SU-DHL-6 (cell line): ENCODE measurements at regions not wholly inside any gene's neighbourhood (a gene's known extent, or its start where the extent isn't known, plus 50 kb on each side); places are given as distances from the start of the nearest gene placed in this dataset.

Experiments
- H2AFZ ChIP-seq: fragments of 200-600 bp; sonication (generic); 2 replicates; pipeline ENCODE4 v1.6.1; 2014; ENCODE audit warnings: low read depth, mild to moderate bottlenecking, moderate library complexity, mixed read lengths, antibody characterized with exemption, low read length; ENCODE audit not compliant: severe bottlenecking
- H3F3A ChIP-seq: fragments of 200-600 bp; shearing (Covaris generic); 2 replicates; pipeline ENCODE4 v1.6.0; 2016; ENCODE audit warnings: antibody characterized with exemption, mild to moderate bottlenecking; ENCODE audit not compliant: insufficient read depth
- H3K27ac ChIP-seq: fragments of 200-600 bp; sonication (generic); 2 replicates; pipeline ENCODE4 v1.5.1; 2016; ENCODE audit warnings: low read depth, mild to moderate bottlenecking, low read length, moderate library complexity, mixed read lengths
- H3K27me3 ChIP-seq: fragments of 200-600 bp; sonication (generic), shearing (Covaris generic); 2 replicates; pipeline ENCODE4 v1.6.0; 2014; ENCODE audit warnings: mild to moderate bottlenecking, low read length
- H3K36me3 ChIP-seq: fragments of 200-600 bp; sonication (generic); 2 replicates; pipeline ENCODE4 v1.6.1; 2014; ENCODE audit warnings: mild to moderate bottlenecking, low read length, mixed read lengths
- H3K4me2 ChIP-seq: fragments of 300-600, 200-600 bp; shearing (Covaris generic), sonication (generic); 2 replicates; pipeline ENCODE4 v1.6.0; 2014; ENCODE audit warnings: low read length, low read depth, mild to moderate bottlenecking; ENCODE audit not compliant: poor library complexity, severe bottlenecking
- H3K4me3 ChIP-seq: fragments of 200-600 bp; sonication (generic); 2 replicates; pipeline ENCODE4 v1.5.1; 2014; ENCODE audit warnings: antibody characterized with exemption, low read length, mild to moderate bottlenecking, mixed read lengths; ENCODE audit not compliant: insufficient read depth, poor library complexity, severe bottlenecking
- H3K79me2 ChIP-seq: fragments of 200-600 bp; sonication (generic); 2 replicates; pipeline ENCODE4 v1.6.1; 2014; ENCODE audit warnings: mild to moderate bottlenecking, low read length, moderate library complexity; ENCODE audit not compliant: insufficient read depth
- H3K9ac ChIP-seq: fragments of 200-600 bp; sonication (generic); 2 replicates; pipeline ENCODE4 v1.7.0; 2014; ENCODE audit warnings: mild to moderate bottlenecking, low read length
- H3K9me2 ChIP-seq: fragments of 200-600 bp; sonication (generic); replicated peaks from 2 replicates; pipeline ENCODE4 v1.6.1; 2014; ENCODE audit warnings: low read length; ENCODE audit not compliant: insufficient read depth
- H3K9me3 ChIP-seq: fragments of 200-600 bp; sonication (generic); 2 replicates; pipeline ENCODE4 v1.6.1; 2014; ENCODE audit warnings: low read length, mixed read lengths; ENCODE audit not compliant: insufficient read depth
- H4K20me1 ChIP-seq: fragments of 200-600 bp; sonication (generic); 2 replicates; pipeline ENCODE4 v1.6.1; 2014; ENCODE audit warnings: low read depth, mild to moderate bottlenecking, antibody characterized with exemption, low read length, moderate library complexity, mixed read lengths
- EZH2phosphoT487 ChIP-seq: fragments of 200-600 bp; sonication (generic), shearing (Covaris generic); conservative IDR thresholded peaks from 2 replicates; pipeline ENCODE4 v1.6.1; 2018; ENCODE audit warnings: mild to moderate bottlenecking, antibody characterized with exemption, low read length, moderate library complexity, mixed read lengths
- TF ChIP-seq, protein P1 (sequence below): fragments of 200-600 bp; sonication (generic); IDR thresholded peaks from one replicate; pipeline ENCODE4 v1.5.1; 2017; ENCODE audit warnings: antibody characterized with exemption, mild to moderate bottlenecking, low read length, moderate library complexity; ENCODE audit not compliant: insufficient read depth, poor library complexity, severe bottlenecking

DNA sequence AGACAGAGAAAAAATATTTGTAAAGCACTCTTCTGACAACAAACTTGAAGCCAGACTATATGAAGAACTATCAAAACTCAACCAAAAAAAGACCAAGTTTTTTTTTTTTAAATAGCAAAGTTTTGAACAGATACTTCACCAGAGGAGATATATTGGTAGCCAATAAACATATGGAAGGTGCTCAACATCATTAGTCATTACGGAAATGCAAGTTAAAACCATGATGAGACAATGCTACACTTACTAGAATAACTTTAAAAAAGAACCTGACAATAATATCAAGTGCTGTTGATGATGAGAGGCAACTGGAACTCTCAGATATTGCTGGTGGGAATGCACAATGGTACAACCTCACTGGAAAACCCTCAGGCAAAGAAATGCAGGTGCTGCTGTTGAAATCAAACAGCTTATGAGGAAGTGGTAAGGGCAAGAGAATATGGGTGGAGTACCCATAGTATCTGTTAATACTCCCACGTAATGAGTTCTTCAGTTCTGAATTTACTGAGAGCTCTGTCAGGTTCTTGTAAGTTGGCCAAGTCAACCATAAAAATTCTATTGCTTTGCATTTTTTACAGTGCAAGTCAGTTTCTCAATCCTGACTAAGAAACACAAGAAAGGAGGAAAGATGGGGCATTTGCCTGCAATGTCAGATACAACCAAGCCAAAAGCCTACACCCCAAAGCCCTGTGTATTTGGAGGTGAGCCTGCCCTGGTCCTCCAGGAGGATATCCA is 87.3 kb upstream of the GNAQ start:
- H3K9me3 ChIP-seq = no peaks in the 10 kb centered on the region
- no peaks in the 10 kb centered on the region for H3F3A ChIP-seq
- no peaks in the 10 kb centered on the region for H3K27me3 ChIP-seq
- no peaks in the 10 kb centered on the region for H3K36me3 ChIP-seq
- no peaks in the 10 kb centered on the region for H3K79me2 ChIP-seq
- no peak overlapping the region for H3K4me3 ChIP-seq
- TF ChIP-seq, protein P1, sequence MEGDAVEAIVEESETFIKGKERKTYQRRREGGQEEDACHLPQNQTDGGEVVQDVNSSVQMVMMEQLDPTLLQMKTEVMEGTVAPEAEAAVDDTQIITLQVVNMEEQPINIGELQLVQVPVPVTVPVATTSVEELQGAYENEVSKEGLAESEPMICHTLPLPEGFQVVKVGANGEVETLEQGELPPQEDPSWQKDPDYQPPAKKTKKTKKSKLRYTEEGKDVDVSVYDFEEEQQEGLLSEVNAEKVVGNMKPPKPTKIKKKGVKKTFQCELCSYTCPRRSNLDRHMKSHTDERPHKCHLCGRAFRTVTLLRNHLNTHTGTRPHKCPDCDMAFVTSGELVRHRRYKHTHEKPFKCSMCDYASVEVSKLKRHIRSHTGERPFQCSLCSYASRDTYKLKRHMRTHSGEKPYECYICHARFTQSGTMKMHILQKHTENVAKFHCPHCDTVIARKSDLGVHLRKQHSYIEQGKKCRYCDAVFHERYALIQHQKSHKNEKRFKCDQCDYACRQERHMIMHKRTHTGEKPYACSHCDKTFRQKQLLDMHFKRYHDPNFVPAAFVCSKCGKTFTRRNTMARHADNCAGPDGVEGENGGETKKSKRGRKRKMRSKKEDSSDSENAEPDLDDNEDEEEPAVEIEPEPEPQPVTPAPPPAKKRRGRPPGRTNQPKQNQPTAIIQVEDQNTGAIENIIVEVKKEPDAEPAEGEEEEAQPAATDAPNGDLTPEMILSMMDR = no peak
- TF ChIP-seq EZH2phosphoT487 = no peak
- no peak overlapping the region for H2AFZ ChIP-seq
- H4K20me1 ChIP-seq = no peaks in the 10 kb centered on the region
- no peaks in the 10 kb centered on the region for H3K9me2 ChIP-seq
- H3K9ac ChIP-seq = no peak overlapping the region
- no peak overlapping the region for H3K27ac ChIP-seq
- H3K4me2 ChIP-seq = no peak overlapping the region

DNA sequence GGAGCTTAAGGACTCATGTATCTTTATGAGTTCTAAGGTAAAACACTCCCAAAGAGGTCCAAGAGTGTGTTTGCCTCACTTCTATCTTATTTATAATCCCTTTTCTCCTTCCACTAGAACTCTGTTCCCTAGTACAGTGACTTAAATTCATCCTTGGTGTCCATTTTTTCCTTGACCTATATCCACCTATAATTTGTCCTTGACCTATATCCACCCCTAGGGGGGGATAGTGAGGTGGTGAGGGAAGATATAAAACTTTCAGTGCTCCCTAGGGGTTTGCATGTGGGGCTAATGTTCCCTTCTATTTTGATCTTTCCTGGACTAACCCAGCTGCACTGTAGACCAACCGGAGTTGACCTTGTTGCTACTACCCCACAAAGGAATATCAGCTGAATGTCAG is 83.5 kb upstream of the GNAQ start:
- no peaks in the 10 kb centered on the region for H3K9me3 ChIP-seq
- H4K20me1 ChIP-seq = no peaks in the 10 kb centered on the region
- H3F3A ChIP-seq = no peaks in the 10 kb centered on the region
- no peaks in the 10 kb centered on the region for H3K27me3 ChIP-seq
- H3K27ac ChIP-seq = no peak overlapping the region
- H3K36me3 ChIP-seq = no peaks in the 10 kb centered on the region
- H3K4me3 ChIP-seq = no peak overlapping the region
- no peak overlapping the region for H2AFZ ChIP-seq
- H3K9ac ChIP-seq = no peak overlapping the region
- H3K9me2 ChIP-seq = no peaks in the 10 kb centered on the region
- TF ChIP-seq, protein P1 = peak; percentile 33
- TF ChIP-seq EZH2phosphoT487 = no peak
- H3K4me2 ChIP-seq = no peak overlapping the region
- H3K79me2 ChIP-seq = no peaks in the 10 kb centered on the region

DNA sequence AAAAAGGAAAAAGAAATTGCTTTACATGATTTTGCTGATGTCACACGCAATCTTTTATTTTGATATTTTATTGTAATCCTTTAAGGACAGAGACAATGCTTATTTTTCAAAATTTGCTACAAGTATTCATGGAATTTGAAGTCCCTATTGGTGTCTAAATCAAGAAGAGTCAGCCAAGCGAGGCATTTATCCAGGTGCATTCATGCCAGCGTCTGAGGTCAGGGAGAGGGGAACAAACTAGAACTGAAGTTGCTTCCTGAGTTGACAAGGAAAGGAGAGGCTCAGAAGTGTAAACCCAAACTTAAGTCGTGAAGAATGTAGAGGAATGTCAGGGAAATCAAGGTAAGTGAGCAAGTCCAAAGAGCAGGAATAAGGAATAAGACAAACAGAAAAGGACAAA is 83.0 kb upstream of the GNAQ start:
- Histone ChIP-seq H3K36me3 (no peaks in the 10 kb centered on the region), H3K9me3 (no peaks in the 10 kb centered on the region), H3K9ac (no peak overlapping the region), H3K79me2 (no peaks in the 10 kb centered on the region), H3K4me3 (no peak overlapping the region), H3K27me3 (no peaks in the 10 kb centered on the region), H3K27ac (no peak overlapping the region), H3K9me2 (no peaks in the 10 kb centered on the region), H3K4me2 (no peak overlapping the region), H2AFZ (no peak overlapping the region), H3F3A (no peaks in the 10 kb centered on the region), H4K20me1 (no peaks in the 10 kb centered on the region)
- TF ChIP-seq EZH2phosphoT487 = no peak
- TF ChIP-seq, protein P1 = no peak
